HG03460 (cell line): ENCODE measurements at regions not wholly inside any gene's neighbourhood (a gene's known extent, or its start where the extent isn't known, plus 50 kb on each side); places are given as distances from the start of the nearest gene placed in this dataset.

ENCODE experiments used
- ATAC-seq: cut with Tn5 transposase; IDR thresholded peaks from one replicate; pipeline ENCODE4 v1.9.1; 2021; ENCODE audit not compliant: unreplicated experiment

DNA sequence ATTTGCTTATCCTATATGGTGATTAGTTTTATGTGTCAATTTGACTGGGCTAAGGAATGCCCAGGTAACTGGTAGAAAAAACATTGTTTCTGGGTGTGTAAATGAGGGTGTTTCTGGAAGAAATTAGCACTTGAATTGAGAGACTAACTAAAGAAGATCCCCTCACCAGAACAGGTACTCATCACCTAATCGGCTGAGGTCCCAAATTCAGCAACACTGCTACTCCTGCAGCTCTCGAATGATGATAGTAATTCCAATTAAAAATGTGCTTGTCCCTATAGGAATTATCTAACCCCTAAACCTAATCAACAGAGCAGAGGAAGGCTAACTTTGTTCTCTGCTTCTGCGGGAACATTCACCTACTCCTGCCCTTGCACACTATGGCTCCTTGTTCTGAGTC, 464.5 kb upstream of the CHST9 start:
- ATAC-seq: no peak

DNA sequence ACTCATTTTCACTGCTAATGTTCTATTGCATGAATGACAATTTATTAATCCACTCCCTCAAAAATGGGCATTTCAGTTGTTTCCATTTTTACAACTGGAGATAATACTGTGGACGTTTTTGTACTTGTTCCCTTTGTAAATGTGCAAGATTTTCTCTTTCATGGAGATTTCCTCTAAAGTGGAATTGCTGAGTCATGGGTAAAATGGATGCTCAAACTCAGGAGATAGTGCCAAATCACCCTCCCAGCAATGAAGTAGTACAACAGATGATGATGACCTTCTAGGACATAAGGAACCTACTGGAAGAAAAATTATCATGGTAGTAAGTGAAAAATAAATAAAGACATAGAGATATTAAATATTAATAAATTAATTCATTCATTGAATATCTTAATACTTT, 460.8 kb upstream of the CHST9 start:
- ATAC-seq: no peak

GRCh38 chr18:27636576-27637085, 451.5 kb upstream of the CHST9 start:
- no peak for ATAC-seq

GRCh38 chr18:27632706-27633105, 447.6 kb upstream of the CHST9 start:
- ATAC-seq: no peak

DNA sequence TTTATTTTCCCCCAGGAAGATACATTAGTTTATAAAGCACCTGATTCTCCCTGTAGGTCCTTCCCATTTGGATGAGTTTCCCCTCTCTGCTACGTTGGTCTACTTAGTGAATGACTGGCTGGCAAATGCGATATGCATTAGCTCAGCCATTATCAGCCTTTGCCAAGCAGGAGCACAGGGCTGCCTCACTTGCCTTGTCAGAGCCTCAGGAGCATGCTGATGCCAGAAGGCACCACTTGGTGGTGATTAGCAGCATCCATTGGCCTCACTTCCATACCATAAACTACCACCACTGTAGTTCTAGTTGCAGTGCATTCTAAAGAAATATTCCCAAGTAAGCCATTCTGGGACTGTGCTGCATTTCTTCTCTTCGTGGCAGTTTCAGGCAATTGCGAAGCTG, 442.8 kb upstream of the CHST9 start:
- ATAC-seq: no peak

DNA sequence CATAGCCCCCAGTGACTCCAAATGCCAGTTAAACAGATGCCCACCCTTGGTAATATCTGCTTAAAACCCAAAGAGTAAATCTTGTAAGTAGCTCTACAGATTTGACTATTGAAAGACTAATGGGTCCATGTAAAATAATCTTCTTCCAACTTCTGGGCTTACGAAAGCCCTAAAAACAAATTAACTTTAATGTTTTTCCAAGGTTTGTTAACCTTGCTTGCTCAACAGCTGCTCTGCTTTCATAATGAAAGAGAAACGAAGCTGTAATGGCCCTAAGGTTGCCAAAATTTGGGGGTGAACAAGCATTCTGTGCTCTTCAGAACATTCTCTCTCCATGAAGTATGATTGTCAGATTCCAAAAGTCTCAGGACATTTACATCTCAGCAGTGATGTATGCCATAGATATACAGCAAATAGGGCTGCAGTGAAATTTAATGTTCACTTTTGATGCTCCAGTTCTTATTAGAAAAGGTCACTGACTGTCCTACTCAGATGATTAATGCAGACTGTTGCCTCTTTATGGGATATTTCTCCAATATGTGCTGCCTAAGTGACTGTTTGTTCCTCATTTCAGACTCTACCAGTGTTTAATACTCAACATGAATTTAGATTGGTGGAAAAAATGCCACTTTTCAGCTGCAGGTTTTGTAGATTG, 436.3 kb upstream of the CHST9 start:
- ATAC-seq: no peak

GRCh38 chr18:27619906-27620305, 434.8 kb upstream of the CHST9 start:
- no peak for ATAC-seq

DNA sequence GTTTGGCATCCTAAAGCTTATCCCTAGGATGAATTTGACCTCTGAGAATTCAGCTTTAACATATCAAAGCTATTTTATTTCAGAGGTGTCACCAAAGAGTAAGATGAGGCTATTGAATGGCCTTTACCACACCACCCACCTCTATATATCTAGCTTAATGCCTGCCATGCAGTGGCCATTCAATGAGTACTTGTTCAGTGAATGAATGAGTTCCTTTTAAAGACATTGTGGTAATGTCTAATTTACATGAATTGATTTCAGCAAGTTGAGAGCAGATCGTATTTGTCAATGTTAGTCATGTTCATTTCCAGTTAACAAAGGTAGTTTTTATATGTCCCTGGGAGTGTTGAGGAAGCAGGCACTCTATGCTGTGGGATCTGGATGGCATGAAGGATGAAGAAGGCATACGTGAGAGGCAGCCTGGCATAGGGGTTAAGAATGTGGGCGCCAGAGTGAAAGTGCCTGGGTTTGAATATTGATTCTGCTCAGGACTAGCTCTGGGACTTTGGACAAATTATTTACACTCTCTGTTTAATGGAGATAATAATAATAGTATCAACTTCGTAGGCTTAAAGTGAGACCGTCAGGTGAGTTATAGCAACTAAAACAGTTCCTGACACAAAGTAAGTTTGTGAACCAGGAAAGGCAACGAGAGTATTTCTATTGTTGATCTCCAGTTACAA, 434.1 kb upstream of the CHST9 start:
- ATAC-seq: no peak

- no peak for ATAC-seq
Observed at GRCh38 chr18:27616324-27616723, 431.2 kb upstream of the CHST9 start.

- ATAC-seq: no peak
Observed at GRCh38 chr18:27614951-27615844, 430.1 kb upstream of the CHST9 start.

DNA sequence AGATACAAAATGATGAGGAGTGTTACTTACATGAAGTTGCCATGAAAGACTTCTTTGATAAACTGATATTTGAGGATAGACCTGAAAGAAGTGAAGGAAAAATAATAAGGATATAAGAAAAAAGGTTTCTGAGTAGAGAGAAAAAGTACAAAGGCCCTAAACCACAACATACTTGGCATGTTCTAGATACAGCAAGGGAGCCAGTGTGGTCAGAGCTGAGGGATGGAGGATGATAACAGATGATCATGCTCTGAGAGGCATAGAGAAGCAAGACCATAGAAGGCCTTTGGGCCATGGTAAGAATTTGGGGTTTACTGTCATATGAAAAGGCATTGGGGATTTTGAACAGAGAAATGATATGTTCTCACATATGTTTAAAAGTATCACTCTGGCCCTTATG, 424.1 kb upstream of the CHST9 start:
- ATAC-seq: no peak

DNA sequence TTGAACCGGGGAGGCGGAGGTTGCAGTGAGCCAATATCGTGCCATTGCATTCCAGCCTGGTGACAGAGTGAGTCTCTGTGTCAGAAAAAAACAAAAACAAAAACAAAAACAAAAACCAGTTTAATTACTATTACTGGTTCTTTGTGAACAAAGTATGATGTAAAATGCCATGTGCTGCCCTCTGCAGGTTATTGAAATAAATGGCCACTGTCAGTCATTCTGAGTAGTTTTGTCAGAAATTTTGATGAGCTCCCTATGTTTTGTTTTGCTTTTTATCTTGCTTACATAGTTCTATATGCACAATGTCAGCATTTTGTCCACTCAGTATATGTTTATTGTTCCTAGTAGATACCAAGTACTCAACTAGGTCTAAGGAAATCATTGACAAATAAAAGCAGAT, 423.6 kb upstream of the CHST9 start:
- no peak for ATAC-seq

GRCh38 chr18:27608174-27608573, 423.1 kb upstream of the CHST9 start:
- ATAC-seq: no peak

GRCh38 chr18:27606741-27607140, 421.6 kb upstream of the CHST9 start:
- ATAC-seq: no peak

DNA sequence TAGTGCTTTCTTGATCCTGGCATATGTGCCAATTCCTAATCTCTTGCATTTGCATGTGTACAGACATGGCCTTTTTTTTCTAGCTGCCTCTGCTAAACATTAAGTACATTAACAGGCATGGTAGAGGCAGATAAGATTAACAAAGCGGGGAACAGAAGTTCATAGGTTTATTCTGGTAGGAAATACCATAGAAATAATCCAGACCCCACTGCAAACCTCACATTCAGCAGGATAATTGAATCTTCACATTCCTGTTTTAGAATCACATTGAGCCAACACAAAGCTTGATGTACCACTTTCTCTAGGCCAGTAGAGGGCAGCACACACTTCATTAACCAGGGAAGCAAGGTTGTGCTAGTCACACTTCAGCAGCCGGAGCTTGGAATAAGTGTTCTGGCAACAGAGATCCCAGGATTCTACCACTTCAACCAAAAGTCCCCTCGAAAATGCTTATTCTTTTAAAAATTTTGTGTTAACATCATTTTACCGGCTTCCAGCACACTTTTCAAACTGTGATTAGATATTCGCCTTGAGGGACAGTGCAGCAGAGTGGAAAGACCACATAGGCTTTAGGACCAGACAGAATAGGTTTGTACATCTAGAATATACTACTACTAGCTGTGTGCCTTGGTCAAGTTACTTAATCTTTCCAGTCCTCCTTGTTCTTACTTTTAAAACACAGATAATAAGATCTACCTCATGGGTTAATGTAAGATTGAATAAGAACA, 420.2 kb upstream of the CHST9 start:
- peak; percentile 87 for ATAC-seq

DNA sequence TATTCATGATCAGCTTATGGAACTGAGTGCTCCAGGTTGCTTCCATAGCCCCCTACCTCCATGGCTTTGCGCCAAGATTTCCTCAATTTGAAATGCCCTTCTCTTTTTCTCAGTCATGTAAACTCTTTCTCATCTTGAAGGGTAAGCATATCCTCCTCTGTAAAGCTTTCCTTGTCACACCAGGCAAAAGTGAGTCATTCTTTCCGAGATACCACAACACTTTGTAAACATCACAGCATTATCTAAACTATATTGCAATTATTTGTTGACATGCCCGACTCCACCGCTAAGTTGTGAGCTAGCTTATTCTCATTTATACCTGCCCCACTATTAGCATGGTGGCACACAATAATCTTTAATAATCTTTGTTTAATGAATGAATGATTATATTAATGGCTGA, 419.5 kb upstream of the CHST9 start:
- ATAC-seq: no peak

GRCh38 chr18:27602092-27602491, 417.0 kb upstream of the CHST9 start:
- ATAC-seq: no peak

DNA sequence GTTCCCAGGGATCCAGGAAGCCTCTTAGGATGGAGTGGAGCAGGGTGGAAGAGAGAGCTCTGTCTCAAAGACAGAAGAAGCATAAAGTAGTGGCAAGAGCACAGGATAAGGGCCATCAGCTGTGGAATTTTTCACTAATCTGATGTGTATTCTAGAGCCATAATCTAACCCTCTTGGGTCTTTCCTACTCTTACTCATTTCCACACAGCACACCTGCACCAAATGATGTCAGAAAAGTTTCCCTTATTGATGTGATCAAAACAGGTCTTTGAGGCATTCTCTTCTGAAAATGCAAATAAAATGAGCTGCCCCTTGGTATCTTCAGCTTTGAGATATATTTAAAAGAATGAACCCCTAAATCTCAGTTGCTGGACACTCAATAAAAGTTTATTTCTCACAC, 415.1 kb upstream of the CHST9 start:
- no peak for ATAC-seq

DNA sequence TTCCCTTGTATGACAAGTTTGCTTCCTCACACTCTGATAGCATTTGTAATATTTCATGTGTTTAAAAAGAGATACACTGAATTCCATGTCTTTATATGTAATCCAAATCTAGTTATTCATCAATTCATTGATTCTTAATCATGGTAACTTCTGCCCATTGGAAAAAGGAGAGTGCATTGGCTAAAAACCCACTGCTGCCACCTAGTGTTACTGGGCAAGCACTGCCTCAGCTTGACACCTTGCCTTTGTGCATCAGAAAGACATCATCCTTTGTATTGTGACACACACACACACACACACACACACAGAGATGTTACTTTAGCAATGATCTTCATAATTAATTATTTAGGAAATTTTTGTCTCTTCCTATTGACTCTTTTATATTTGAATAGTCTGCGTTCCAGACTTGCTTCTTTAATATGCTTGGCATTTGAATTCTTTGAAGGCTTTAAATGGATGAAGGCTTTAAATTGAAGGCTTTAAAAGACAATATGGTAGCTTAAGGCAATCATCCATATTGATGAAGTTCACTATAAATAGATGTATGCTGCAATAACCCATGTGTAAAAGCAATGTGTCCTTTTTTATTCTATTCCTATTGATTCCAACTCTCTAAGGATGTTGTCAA, 414.2 kb upstream of the CHST9 start:
- ATAC-seq: peak; percentile 79

GRCh38 chr18:27595113-27595838, 410.2 kb upstream of the CHST9 start:
- ATAC-seq: no peak
